WTC11 (cell line): ENCODE measurements at regions not wholly inside any gene's neighbourhood (a gene's known extent, or its start where the extent isn't known, plus 50 kb on each side); places are given as distances from the start of the nearest gene placed in this dataset.

ENCODE experiments used
- ATF3 ChIP-seq: sonication (generic); formaldehyde crosslinking; conservative IDR thresholded peaks from 2 replicates; pipeline ENCODE4 v1.8.1; 2022; ENCODE audit warnings: mild to moderate bottlenecking, missing genetic modification reagents
- CTCF ChIP-seq: fragments of 200-600 bp; IDR thresholded peaks from 2 replicates; pipeline ENCODE4 v1.8.0; 2022; ENCODE audit warnings: antibody characterized with exemption
- KAT7 ChIP-seq: sonication (generic); formaldehyde crosslinking; IDR thresholded peaks from 2 replicates; pipeline ENCODE4 v1.8.1; 2023; ENCODE audit warnings: missing genetic modification reagents, mild to moderate bottlenecking, borderline replicate concordance
- TEAD1 ChIP-seq: sonication (generic); formaldehyde crosslinking; IDR thresholded peaks from 2 replicates; pipeline ENCODE4 v1.8.0; 2022; ENCODE audit warnings: mild to moderate bottlenecking, missing genetic modification reagents

- TF ChIP-seq KAT7 (no peak), TEAD1 (no peak), ATF3 (CRISPR knock-in tag) (no peak), CTCF (no peak)
Measured at GRCh38 chr11:28504555-28505110, 396.4 kb downstream of the METTL15 start.
